IPS-18c (cell line): ENCODE measurements at regions not wholly inside any gene's neighbourhood (a gene's known extent, or its start where the extent isn't known, plus 50 kb on each side); places are given as distances from the start of the nearest gene placed in this dataset.

Experiments
- H3K4me3 ChIP-seq: 2 replicates; pipeline ENCODE4 v1.7.0; 2013; ENCODE audit warnings: low read depth, mild to moderate bottlenecking, low read length, moderate library complexity; ENCODE audit not compliant: insufficient read depth
- H3K9me3 ChIP-seq: one replicate; pipeline ENCODE4 v1.6.1; 2013; ENCODE audit warnings: mild to moderate bottlenecking, low read length, moderate library complexity; ENCODE audit not compliant: control insufficient read depth, insufficient read depth

DNA sequence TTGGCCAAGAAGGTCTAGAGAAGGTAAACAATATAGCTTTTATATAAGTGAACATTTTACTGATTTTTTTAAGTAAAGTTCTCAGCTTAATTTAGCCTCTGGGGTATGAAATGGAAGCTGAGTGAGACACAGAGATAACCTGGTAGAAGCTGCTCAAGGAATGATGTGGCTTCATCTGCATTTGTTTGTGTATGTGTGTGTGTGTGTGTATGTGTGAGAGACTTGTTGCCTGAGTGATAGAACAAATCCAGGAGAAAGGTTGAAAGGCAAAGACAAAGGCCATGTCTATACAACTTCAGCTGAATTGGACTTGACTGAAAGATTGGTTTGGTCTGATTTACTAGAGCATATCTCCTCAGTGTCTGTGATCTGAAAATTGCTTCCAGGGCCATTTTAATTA lies 63.6 kb downstream of the PCDH7 start:
- no peak overlapping the region for H3K4me3 ChIP-seq

DNA sequence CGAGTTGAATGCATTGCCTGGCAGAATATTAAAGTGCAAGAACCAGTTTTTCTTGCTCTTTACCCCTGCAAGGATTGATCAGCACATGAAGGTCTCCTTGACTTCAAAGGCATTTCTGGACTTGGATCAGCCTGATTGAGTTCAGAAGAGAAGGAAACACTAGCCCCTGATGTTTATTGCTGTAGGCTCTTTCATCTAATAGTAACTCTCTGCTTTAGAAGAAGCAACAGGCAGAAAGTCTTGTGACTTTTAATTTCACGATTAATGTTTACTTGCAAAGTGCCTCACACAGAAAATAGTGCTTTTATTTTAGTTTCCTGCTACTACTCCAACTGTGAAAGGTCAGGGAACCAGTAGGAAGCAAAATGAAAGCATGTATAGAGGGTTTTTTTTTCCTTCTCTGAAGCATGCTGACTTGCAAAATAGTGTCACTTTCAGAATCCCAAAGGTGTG lies 69.1 kb downstream of the PCDH7 start:
- no peaks in the 10 kb centered on the region for H3K9me3 ChIP-seq
- H3K4me3 ChIP-seq, result no peak overlapping the region

More for the DNA sequence above, 63.6 kb downstream of the PCDH7 start:
- no peaks in the 10 kb centered on the region for H3K9me3 ChIP-seq

DNA sequence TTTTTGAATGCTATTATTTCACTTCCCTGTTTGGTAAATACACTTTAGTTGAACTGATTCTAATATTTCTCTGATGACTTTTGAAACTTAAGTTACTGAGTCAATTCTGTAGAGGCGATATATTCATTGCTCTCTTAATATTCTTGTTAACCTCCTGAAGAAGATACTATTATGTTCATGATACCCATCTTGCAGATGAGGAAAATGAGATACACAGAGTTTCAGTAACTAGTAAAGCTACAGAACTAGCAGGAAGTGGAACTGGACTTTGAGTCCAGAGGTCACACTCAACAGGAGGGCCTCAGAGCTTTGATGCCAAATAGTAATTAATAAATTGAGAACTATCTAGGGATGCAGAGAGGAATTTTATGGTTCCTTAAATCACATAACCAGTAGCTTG lies 70.0 kb downstream of the PCDH7 start:
- no peaks in the 10 kb centered on the region for H3K9me3 ChIP-seq
- H3K4me3 ChIP-seq, result no peak overlapping the region

DNA sequence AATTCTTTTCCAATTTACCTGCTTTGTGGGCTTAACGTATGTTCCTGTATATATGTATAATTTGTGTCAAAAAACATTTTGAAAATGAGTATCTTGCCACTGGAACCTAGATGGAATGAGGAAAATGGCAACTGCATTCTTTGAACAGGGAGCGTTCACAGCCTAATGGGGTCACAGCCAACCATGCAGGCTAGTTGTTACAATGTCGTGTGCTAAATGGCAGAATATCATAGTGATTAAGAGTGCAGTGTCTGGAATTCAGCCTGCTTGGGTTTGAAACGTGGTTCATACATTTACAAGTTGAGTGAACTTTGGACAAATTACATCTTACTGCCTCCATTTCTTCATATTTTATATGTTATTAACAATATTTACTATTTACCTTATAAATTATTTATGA lies 70.8 kb downstream of the PCDH7 start:
- Histone ChIP-seq H3K4me3 (no peak overlapping the region), H3K9me3 (no peaks in the 10 kb centered on the region)

DNA sequence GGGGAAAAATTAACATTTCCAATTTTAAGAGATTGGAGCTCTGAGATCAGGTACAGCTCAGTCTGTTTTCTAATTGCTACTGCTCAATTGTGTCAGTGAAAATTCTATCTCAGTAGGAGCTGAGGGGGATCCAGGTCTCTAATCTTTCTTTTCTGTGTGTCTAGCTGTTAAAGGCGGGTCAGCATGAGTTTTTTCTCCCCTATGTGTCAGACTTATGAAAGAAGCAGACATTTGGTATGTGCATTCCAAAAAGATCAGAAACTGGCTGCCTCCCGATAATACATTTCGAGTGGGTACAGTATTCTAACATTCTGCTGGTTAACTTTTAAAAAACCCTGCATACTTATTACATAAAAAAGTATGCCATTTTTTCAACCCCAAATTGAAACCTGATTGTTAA lies 72.4 kb downstream of the PCDH7 start:
- Histone ChIP-seq H3K9me3 (no peaks in the 10 kb centered on the region), H3K4me3 (no peak overlapping the region)

DNA sequence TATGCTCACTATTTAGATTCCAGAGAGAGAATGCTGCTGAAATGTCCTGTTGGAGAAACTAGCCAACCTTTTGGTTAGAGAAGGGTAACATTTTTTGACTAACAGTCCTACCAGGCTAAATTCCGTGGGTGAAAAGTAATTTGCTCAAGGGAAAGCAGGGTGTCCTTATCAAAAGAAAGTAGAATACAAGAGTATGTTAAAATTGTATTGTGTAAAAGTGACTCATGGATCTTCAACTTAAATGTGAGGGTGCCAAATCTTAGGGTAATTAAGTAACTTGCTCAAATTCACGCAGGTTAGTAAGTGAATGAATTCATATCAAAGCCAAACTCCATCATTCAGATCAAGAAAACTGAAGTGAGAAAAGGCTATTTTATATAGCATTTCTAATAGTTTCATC lies 81.7 kb downstream of the PCDH7 start:
- no peak overlapping the region for H3K4me3 ChIP-seq

DNA sequence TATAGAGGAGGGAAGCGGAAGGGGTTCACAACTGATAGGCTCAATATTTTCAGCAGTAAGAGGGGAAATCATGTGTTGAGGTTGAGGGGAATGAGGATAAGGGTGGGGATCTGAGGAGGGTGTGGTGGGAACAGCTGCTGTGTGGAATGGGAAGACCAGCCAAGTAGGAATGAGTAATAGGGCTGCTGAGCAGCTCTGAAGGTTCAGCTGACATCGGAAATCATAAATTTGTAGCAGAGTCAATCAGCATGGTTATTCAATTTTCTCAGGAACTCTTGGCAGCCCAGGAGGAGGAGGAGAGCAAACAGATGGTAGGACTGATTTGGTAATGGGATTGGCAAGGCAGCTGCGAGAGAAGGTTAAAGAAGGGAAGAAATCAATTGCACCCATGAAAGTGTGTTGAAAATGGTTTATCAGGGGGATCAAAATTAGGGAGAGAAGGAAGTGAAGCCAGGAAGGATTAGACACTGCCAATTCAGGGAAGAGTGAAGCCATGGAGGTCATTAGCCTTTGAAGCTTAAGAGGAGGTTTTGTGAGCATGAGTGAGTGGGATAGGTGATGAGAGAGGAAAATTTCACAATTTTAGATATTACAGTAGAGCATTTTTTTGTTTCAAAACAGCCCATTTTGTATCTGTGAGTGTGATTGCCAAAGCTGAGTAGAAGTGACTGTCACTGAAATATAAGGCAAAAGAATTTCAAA lies 82.6 kb downstream of the PCDH7 start:
- Histone ChIP-seq H3K9me3 (no peaks in the 10 kb centered on the region), H3K4me3 (no peak overlapping the region)

More for the DNA sequence above, 81.7 kb downstream of the PCDH7 start:
- no peaks in the 10 kb centered on the region for H3K9me3 ChIP-seq

DNA sequence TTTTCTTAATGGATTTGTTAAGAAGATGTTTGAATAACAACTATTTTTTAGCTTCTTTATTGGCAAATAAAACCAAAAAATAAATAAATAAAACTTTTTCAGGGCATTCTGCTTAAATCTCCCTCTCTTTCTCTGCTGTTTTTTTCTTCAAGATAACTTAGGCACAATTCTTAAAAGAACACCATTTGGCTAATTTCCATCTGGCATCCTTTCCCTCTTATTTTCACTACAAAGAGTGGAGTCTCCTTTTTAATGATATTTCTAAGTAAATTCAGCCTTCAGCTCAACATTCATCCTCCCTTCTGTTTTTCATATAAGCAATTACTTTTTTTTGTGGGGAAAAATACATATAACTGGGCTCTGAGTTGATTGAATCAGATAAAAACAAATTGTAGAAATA lies 88.1 kb downstream of the PCDH7 start:
- no peaks in the 10 kb centered on the region for H3K9me3 ChIP-seq
- no peak overlapping the region for H3K4me3 ChIP-seq

DNA sequence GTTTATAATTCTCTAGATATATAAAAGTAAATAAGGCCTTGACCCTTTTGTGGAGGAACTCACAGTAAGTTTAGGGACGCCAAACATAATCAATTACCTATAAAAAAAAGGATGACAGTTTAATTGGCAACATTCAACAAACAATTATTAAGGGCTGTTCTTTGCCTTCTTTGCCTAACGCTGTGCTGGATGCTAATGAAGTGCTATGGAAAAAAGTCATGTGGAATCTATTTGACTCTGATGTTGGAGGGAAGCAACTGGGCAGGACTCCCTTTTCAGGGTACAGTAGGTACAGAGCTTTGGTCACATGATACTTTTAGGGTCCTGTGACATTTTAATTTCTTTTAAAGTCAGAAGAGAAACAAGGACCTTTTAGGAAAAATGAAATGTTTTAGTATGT lies 91.1 kb downstream of the PCDH7 start:
- Histone ChIP-seq H3K9me3 (no peaks in the 10 kb centered on the region), H3K4me3 (no peak overlapping the region)

DNA sequence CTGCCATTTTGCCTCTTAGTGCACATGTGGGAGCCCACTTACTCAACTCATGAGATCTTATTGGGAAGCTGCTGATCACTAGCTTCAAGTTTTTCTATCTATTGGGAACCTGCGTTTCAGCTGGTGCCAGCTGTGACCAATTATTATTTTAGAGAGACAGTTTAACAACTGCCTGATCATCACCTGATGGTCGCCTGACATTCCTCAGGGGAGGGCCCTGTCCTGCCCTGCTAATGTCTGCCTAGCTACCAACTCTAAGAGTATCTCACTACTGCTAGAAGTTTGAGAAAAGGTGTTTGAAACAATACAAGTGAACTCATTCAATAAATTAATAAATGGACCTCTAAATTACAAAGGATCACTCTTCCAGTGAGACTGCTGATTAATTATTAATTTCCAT lies 95.5 kb downstream of the PCDH7 start:
- H3K4me3 ChIP-seq, result no peak overlapping the region
- H3K9me3 ChIP-seq, result no peaks in the 10 kb centered on the region

DNA sequence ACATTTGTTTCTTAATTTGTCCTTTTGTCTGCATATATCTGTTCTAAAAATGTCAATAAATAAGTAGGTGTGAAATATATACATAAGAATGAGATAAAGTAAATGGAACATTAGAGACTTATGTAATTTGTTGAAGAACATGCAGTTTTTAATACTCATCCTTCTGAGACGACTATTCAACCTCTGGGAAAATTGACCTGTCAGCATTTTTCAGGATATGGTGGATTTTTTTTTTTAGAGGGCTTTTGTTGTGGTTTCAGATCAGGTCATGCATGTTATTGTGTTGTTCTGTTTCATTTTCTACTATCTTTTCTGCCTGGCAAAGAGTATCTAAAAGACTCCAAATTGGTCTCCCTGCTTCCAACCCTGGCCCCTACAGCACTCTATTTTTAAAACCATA lies 97.3 kb downstream of the PCDH7 start:
- Histone ChIP-seq H3K9me3 (no peaks in the 10 kb centered on the region), H3K4me3 (no peak overlapping the region)

DNA sequence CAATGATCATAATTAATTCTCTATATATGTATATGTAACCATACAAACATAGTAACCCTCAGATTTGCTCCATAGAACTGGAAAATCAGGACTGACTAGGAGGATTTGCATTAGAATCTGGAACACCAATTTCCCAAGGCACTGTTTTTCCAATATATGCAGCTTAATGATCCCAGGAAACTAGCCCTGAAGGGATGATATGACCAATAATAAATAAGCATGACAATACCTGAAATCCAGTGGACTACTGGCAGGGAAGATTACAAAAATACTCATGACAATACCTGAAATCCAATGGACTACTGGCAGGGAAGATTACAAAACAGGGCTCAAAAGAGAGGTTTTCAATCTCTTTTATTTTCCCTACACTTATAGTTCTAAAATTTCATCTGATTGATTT lies 98.4 kb downstream of the PCDH7 start:
- no peaks in the 10 kb centered on the region for H3K9me3 ChIP-seq
- no peak overlapping the region for H3K4me3 ChIP-seq

DNA sequence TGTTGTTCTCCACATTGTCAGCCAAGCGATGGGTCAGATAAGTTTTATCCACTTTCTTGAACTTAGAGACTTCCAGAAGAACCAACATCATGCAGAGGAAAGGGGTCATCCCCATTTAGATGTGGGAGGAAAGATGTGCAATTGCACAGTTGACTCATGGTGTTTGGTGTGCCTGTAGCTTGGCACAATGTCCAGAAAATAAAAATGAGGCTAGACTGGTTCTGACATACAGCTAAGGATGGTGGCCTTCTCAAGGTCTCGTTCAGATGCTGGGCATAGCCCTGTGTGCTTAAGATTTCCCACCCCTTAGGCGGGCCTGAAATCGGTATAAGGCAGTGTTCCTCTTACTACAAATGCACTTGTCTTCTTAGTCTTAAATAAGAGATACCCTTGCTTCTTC lies 101.1 kb downstream of the PCDH7 start:
- H3K9me3 ChIP-seq, result no peaks in the 10 kb centered on the region
- no peak overlapping the region for H3K4me3 ChIP-seq

DNA sequence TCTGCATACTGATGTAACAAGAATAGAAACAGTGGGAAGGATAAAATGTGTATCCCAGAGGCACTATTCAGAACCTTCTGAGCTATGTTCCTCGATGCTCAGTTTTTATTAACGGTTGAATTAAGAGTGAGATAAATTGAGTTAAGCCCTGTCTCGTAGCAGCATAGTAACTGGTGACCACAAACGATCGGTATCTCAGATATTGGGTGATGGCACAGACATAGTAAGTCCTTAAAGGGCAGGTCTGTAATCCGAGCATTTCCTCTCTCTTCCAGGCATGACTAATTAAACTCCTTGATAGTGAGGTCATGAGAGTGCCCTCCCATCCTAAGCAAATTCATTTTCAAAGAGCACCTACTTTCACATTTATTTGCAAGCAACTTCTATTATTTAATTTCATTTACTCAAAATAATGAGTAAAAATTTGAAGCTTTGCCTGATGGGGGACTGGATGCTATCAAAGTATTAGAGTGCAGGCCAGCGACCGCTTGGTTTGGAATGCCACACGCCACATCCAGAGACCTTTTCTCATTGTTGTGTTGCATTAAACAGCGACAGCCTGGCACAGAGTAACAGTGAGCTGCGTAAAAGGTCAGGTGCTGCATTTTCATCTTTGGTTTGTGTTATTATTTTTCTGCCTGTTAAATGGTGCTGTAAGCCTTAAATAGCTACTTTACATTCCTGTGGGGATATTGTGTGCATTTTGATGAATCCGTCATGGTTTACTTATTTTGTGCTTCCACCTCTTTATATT lies 101.9 kb downstream of the PCDH7 start:
- Histone ChIP-seq H3K9me3 (no peaks in the 10 kb centered on the region), H3K4me3 (no peak overlapping the region)

DNA sequence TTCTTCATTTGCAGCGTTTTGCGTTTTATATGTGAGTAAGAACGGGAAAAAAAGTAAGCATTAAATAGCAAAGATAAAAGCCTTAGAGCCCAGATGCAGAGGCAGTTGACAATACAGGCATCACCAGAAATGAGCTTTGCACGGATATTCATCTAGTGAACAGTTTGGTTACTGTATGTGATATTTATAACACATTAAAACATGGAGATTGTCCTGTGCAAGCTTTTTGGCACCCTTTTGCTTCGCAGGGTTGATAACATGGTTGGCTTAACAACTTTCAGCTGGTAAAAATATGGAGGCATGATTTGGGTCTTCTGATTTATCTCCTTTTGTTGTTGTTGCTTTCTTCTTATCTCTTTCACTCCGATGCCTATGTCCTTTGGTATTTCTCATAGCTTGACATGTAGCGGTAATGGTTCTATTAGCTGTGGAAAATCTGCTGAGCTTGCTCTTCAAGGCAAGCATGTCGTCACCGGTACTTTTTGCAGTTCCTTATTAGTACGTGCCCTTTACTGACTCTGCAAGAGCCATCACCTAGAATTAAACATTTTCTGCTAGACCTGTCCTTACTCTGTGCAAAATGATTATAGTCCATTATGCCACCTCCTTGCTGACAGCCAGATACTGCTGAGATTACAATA lies 102.9 kb downstream of the PCDH7 start:
- no peaks in the 10 kb centered on the region for H3K9me3 ChIP-seq
- no peak overlapping the region for H3K4me3 ChIP-seq

DNA sequence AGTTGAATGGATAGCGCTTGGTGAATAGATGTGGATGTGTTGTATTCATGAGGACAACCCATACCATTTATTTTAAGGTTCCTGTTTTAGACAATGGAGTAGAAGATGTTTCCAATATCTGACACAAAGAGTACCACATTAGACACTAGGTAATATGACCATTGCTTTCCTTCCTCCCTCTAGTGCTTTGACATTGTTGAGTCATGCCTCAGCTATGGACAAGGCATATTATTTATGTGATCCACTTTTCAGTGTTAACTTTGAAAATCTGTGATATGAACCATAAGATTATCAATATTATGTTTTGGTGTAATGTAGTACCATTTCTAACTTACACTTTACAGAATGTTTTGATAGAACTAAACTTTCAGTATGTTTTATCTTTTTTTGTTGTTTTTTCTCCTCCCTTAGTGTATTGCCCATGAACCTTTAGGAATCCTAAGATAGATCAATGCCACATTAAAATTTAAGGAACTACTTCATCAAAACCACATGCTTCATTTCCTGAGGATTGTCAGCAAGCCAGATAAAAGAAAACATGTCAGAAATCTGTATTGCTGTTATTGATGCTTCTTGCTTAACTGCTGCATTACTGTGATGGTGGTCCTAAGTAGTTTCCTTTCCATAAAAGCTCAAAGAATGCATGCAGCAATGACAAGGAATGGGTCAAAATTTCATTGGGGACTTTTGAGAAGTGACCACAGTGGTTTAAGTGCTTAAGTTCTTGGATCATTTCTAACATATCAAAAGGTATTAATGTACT lies 105.0 kb downstream of the PCDH7 start:
- no peak overlapping the region for H3K4me3 ChIP-seq
- H3K9me3 ChIP-seq, result no peaks in the 10 kb centered on the region

DNA sequence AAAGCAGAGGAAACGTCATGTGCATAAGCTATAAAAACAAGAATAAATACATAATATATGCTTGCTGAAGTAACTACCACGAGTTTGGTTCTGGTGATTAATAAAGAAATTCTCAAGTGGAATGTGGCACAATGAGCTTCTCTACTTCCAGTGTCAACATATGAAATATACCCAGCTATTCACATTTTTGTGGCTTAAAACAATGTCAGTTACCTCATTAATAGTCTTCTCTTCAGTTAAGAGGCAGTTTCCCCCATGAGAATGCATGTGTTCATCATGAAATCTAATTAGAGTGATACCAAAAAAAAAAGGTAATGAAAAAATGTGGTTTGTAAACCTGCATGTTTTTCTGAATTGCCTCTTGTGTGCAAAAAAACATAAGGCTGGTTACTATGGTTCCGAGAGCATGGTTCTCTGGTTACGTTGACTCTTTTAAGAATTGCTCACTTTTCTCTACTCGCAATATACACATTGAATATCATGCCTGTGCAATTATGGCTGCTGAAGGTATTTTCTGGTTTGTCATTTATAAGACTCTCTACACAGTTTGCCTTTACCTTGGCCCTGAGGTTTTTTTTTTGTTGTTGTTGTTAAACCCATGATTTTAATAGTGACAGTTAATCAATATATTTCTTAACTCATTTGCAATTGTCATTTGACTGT lies 108.2 kb downstream of the PCDH7 start:
- no peak overlapping the region for H3K4me3 ChIP-seq
- H3K9me3 ChIP-seq, result no peaks in the 10 kb centered on the region
